OCI-M2 (cell line): ENCODE measurements at regions not wholly inside any gene's neighbourhood (a gene's known extent, or its start where the extent isn't known, plus 50 kb on each side); places are given as distances from the start of the nearest gene placed in this dataset.

Source experiments
- DNase-seq: peaks from one replicate; lab custom pipeline; 2025; ENCODE audit not compliant: unreplicated experiment; lab: John Stamatoyannopoulos, UW

- DNase-seq: no peak
Measured at GRCh38 chr5:165420493-165420892, 1915.1 kb downstream of the MAT2B start.

DNA sequence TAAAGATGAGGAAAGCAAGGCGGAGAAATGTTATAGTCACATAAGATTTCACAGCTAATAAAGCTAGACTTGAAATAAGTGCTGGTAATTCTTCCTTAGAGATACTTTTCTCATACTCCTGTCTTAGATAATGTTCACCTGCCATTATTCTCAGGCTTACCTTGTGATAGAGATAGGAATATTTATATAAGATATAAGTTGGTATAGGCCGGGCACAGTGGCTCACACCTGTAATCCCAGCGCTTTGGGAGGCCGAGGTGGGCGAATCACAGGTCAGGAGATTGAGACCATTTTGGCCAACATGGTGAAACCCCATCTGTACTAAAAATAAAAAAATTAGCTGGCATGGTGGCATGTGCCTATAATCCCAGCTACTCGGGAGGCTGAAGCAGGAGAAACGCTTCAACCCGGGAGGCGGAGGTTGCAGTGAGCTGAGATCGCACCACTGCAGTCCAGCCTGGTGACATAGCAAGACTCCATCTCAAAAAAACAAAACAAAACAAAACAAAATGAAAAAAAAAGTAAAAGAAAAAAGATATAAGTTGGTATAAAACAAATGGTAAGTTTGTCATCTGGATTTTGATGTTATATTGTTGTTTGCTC is 1918.4 kb downstream of the MAT2B start:
- DNase-seq: no peak

DNA sequence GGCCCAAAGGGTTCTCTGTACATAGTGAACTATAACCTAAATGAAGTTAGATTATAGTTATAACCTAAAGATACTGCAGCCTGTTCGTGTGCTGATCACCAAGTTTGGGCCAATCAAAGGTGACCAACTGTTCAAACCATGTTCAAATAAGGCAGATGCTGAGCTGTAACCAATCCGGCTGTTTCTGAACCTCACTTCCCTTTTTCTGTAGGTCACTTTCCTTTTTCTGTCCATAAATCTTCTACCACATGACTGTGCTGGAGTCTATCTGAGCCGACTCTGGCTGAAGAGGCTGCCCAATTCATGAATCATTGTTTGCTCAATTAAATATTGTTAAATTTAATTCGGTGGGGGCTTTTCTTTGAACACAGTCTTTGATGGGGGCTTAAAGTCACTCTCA is 1920.2 kb downstream of the MAT2B start:
- no peak for DNase-seq

DNA sequence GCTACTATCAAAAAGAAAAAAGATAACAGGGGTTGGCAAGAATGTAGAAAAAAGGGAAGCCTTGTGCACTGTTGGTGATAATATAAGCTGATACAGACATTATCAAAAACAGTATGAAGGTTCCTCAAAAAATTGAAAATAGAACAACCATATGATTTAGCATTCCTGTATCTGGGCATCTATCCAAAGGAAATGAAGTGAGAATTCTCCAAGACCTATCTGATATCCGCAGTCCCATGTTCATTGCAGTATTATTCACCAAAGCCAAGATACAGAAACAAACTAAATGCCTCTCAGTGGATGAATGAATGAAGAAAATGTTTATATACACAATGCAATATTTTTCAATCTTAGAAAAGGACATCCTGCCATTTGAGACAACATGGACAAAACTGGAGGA is 1943.3 kb downstream of the MAT2B start:
- no peak for DNase-seq

- DNase-seq: no peak
Measured at GRCh38 chr5:165457859-165458481, 1952.6 kb downstream of the MAT2B start.

DNA sequence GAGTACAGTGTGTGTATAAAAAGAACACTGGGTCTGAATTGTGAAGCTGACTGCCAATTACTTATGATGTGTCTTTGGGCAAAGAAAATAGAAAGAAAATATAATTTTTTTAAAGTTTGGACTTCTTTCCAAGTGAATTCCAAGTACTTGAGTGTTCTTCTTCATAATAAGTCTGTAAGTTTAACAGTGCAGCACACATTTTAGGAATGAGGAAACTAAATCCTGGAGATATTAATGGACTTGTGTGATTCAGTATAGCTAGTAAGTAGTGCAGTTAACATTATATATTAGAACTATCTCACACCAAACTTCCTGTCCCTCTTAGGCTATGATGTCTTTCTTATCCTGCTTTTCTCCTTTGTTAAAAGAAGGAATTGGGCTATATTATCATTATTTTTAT is 1953.8 kb downstream of the MAT2B start:
- no peak for DNase-seq

DNA sequence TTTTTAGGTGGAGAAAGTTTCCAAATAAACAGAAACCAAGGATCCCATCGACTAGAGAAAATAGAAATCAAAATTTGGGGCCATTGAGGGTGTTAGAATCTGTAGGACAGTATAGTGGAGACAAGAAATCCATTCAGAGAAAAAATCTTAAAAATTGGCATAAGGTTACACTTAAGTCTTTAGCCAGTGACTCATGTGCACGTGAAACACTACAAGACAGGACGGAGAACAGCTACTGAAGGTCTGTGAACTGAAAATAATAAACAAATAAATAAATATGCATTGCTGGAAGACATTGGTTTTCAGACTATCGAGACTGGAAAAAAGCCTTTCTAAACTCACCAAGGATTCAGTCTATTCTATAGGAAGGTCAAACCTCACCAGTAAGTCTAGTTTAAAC is 1955.5 kb downstream of the MAT2B start:
- DNase-seq: no peak

DNA sequence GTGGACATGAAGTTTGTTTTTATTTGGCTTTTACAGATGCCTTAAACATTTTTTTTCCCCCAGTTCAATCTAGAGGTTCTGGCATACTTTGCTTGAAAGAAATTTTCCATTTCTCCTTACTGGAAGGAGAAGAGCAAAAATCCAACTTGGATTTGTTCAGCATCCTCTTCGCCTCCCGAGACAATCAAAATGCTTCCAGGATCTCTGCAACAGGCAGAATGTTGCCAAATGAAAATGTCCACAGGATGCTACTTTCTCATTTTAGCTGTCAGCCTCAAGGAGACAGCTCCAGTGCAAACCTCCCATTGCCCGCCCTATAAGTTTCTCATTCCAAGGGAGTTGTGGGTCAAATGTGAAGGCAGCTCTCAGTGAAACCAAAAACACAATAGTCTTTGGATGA is 1972.1 kb downstream of the MAT2B start:
- DNase-seq: no peak

DNA sequence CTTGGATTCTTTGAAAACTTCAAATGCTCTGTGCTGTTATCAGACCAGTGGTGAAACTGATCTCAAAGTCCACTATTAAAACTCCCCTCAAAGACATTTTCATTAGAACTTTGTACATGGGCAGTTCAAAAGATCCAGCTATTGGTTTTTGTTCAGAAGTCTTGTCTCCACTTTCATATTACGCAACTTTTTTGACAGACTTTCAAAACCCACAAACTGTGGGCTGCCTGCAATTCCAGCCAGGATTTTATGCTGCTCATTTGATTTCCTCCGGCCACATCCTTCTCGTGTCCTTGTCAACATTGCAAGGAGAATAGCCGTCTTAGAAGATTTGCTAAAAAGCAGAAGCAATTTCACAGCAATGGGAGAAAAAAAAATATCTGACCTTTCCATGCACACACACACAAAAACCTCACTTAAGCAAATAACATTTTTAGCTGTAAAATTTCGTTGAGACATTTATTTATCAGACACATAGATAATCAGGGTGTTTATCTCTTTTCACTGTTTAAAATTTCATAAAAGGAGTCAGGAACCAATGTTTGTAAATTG is 1990.5 kb downstream of the MAT2B start:
- DNase-seq: no peak

- DNase-seq: no peak
Measured at GRCh38 chr5:165497707-165498106, 1992.3 kb downstream of the MAT2B start.

GRCh38 chr5:165502893-165503691 is 1997.7 kb downstream of the MAT2B start:
- DNase-seq: no peak

DNA sequence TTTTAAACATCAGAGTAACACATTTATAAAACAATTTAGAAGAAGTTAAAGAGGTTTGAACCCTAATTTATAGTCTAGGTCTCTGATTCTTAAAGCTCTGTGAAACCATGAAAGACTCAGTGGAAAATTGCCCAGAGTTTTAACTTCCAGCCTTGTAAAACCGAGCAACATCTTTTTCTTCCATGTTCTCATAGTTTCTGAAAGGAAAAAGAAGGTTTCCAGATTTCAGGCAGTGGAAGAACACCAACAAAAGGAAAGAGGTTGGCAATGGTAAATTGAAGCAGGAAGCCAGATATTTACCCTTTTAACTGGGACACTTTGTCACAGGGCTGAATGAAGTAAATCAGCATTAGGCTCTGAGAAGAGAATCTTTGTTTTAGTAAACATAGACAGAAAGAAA is 1999.3 kb downstream of the MAT2B start:
- no peak for DNase-seq

DNA sequence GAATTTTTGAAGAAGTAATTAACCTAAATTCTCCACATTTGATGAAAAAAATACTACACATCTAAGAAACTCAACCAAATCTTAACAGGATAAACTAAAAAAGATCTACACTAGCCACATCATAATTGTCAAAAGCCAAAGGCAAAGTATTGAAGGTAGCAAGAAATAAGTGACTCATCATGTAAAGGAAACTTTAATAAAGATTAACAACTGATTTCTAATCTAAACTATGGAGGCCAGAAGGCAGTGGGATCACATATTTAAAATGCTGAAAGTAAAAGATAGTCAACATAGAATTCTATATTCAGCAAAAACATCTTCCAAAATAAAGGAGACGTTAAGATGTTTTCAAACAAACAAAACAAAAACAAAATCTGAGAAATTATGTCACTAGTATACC is 2002.9 kb downstream of the MAT2B start:
- DNase-seq: no peak

GRCh38 chr5:165508861-165509260 is 2003.4 kb downstream of the MAT2B start:
- no peak for DNase-seq

GRCh38 chr5:165521816-165522610 is 2016.6 kb downstream of the MAT2B start:
- DNase-seq: no peak

DNA sequence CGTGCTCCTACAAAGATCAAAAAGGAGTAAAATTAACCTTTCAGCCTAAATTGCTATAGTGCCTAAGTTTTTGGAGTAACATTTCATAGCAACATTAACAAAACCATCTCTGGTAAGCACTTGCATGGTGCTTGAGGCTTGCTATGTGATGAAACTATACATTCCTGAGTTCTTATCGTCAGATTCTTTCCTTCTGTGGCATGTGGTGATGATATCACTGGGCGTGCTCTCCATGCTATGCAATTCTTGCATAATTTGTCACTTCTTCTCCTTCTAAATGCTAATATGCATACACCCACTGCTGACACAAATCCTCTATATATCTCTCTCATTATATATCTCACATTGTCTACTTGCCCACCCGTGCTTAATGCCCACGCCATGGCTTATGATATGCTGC is 2019.9 kb downstream of the MAT2B start:
- no peak for DNase-seq

DNA sequence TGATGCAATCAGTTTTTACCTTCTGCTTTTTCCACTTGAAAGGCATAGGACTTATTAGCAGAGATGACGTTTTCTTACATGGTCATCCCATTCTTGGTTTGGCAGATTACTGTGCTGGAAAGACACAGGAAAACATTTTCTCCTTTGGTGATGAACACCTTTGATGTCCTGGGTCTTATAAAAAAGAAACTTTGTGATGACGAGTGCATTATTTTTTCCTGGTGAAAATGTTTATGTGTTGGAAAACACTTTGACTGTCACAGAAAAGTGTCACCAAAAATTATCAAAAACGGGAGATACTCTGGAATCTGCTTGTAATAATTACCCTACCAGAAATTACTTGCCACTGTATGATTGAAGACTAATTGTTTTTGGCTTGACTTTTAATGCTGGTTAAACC is 2020.9 kb downstream of the MAT2B start:
- no peak for DNase-seq

GRCh38 chr5:165527577-165527976 is 2022.2 kb downstream of the MAT2B start:
- no peak for DNase-seq

- no peak for DNase-seq
Measured at GRCh38 chr5:165538065-165538464, 2032.6 kb downstream of the MAT2B start.

GRCh38 chr5:165559645-165560044 is 2054.2 kb downstream of the MAT2B start:
- DNase-seq: no peak

- DNase-seq: no peak
Measured at GRCh38 chr5:165560648-165561047, 2055.2 kb downstream of the MAT2B start.
